HEK293 (cell line): ENCODE measurements at regions not wholly inside any gene's neighbourhood (a gene's known extent, or its start where the extent isn't known, plus 50 kb on each side); places are given as distances from the start of the nearest gene placed in this dataset.

ENCODE experiments used
- CTCF ChIA-PET: fragments of 350-600 bp; formaldehyde crosslinking; extraction: SDS; loops from one replicate; lab custom pipeline; 2021; ENCODE audit warnings: antibody characterized with exemption; lab: Yijun Ruan, JAX
- POLR2A ChIA-PET: fragments of 300-600 bp; formaldehyde crosslinking; extraction: SDS; loops from one replicate; lab custom pipeline; 2020; ENCODE audit warnings: antibody characterized with exemption, inconsistent platforms; lab: Yijun Ruan, JAX
- H3K27ac ChIP-seq: fragments of 200-500 bp; sonication (Bioruptor generic); 2 replicates; pipeline ENCODE4 v1.5.1; 2014; ENCODE audit warnings: low read depth, low read length, control low read depth, inconsistent platforms; ENCODE audit errors: extremely low read depth
- H3K36me3 ChIP-seq, 2 experiments: fragments of 200-500 bp in 1 of 2; sonication (Bioruptor generic) in 1 of 2; 1 replicate in 1 of 2; 2 replicates in 1 of 2; pipeline ENCODE4 v1.5.1; 2014 to 2017; ENCODE audit warnings: inconsistent platforms in 2 of 2, low read length in 2 of 2; ENCODE audit not compliant: control insufficient read depth in 2 of 2, insufficient read depth in 1 of 2
- H3K4me1 ChIP-seq: fragments of 200-500 bp; sonication (Bioruptor generic); 2 replicates; pipeline ENCODE4 v1.5.1; 2014; ENCODE audit warnings: mild to moderate bottlenecking, low read length, inconsistent platforms; ENCODE audit not compliant: control insufficient read depth, insufficient read depth
- H3K4me3 ChIP-seq: 2 replicates; pipeline ENCODE4 v1.5.1; 2011; ENCODE audit warnings: low read depth, mild to moderate bottlenecking, control low read depth, low read length, moderate library complexity
- H3K9me3 ChIP-seq: fragments of 200-500 bp; sonication (Bioruptor generic); 2 replicates; pipeline ENCODE4 v1.5.1; 2014; ENCODE audit warnings: low read depth, low read length, inconsistent platforms; ENCODE audit not compliant: control insufficient read depth, insufficient read depth
- FEZF1 ChIP-seq: fragments of 450-650 bp; formaldehyde crosslinking; IDR thresholded peaks from 2 replicates; pipeline ENCODE4 v1.5.1; 2016; ENCODE audit warnings: missing biosample characterization, missing genetic modification characterization
- GLI2 ChIP-seq: fragments of 450-650 bp; formaldehyde crosslinking; IDR thresholded peaks from 2 replicates; pipeline ENCODE4; 2017; ENCODE audit warnings: missing biosample characterization, missing genetic modification characterization, low read depth, borderline replicate concordance
- GLIS1 ChIP-seq: fragments of 450-650 bp; formaldehyde crosslinking; IDR thresholded peaks from 2 replicates; pipeline ENCODE4 v1.5.1; 2016; ENCODE audit warnings: missing biosample characterization, missing genetic modification characterization
- HOXA7 ChIP-seq: sonication (generic); formaldehyde crosslinking; IDR thresholded peaks from 2 replicates; pipeline ENCODE4 v1.8.1; 2022; ENCODE audit warnings: missing genetic modification reagents, borderline replicate concordance
- KLF16 ChIP-seq: fragments of 450-650 bp; formaldehyde crosslinking; IDR thresholded peaks from 2 replicates; pipeline ENCODE4 v1.5.1; 2017; ENCODE audit warnings: missing biosample characterization, missing genetic modification characterization
- MEIS1 ChIP-seq: sonication (generic); formaldehyde crosslinking; IDR thresholded peaks from 2 replicates; pipeline ENCODE4 v1.8.1; 2022; ENCODE audit warnings: missing genetic modification reagents, mild to moderate bottlenecking, borderline replicate concordance
- OSR2 ChIP-seq: fragments of 450-650 bp; formaldehyde crosslinking; IDR thresholded peaks from 2 replicates; pipeline ENCODE4 v1.5.1; 2016; ENCODE audit warnings: missing biosample characterization, missing genetic modification characterization
- PRDM2 ChIP-seq: fragments of 450-650 bp; formaldehyde crosslinking; IDR thresholded peaks from 2 replicates; pipeline ENCODE4 v1.5.1; 2016; ENCODE audit warnings: missing biosample characterization, missing genetic modification characterization, borderline replicate concordance
- WT1 ChIP-seq: fragments of 450-650 bp; formaldehyde crosslinking; IDR thresholded peaks from 2 replicates; pipeline ENCODE4 v1.5.1; 2016; ENCODE audit warnings: missing biosample characterization, missing genetic modification characterization
- ZBTB1 ChIP-seq: fragments of 450-650 bp; formaldehyde crosslinking; IDR thresholded peaks from 2 replicates; pipeline ENCODE4 v1.5.1; 2016; ENCODE audit warnings: missing biosample characterization, missing genetic modification characterization
- ZBTB8A ChIP-seq: fragments of 450-650 bp; formaldehyde crosslinking; IDR thresholded peaks from 2 replicates; pipeline ENCODE4 v1.5.1; 2016; ENCODE audit warnings: missing biosample characterization, missing genetic modification characterization
- ZEB2 ChIP-seq: fragments of 450-650 bp; formaldehyde crosslinking; IDR thresholded peaks from 2 replicates; pipeline ENCODE4 v1.5.1; 2016; ENCODE audit warnings: missing biosample characterization, missing genetic modification characterization
- ZNF530 ChIP-seq: fragments of 450-650 bp; formaldehyde crosslinking; IDR thresholded peaks from 2 replicates; pipeline ENCODE4 v1.5.1; 2016; ENCODE audit warnings: low read depth, missing biosample characterization, missing genetic modification characterization
- ZSCAN30 ChIP-seq: fragments of 450-650 bp; IDR thresholded peaks from 2 replicates; pipeline ENCODE4 v1.5.1; 2018; ENCODE audit warnings: missing biosample characterization, mild to moderate bottlenecking, missing genetic modification characterization, moderate library complexity
- TF ChIP-seq, protein P1 (sequence below): fragments of 450-650 bp; formaldehyde crosslinking; IDR thresholded peaks from 2 replicates; pipeline ENCODE4 v1.5.1; 2017; ENCODE audit warnings: missing biosample characterization, missing genetic modification characterization
- TF ChIP-seq, protein P2 (sequence below): fragments of 450-650 bp; formaldehyde crosslinking; IDR thresholded peaks from 2 replicates; pipeline ENCODE4 v1.5.1; 2016; ENCODE audit warnings: missing biosample characterization, missing genetic modification characterization
- TF ChIP-seq, protein P3 (sequence below): fragments of 450-650 bp; formaldehyde crosslinking; IDR thresholded peaks from 2 replicates; pipeline ENCODE4 v1.5.1; 2016; ENCODE audit warnings: missing biosample characterization, missing genetic modification characterization

GRCh38 chr5:62041156-62041756 is 264.8 kb upstream of the KIF2A start (continued):
- TF ChIP-seq MEIS1 (CRISPR knock-in tag): no peak
- no peak for TF ChIP-seq HOXA7 (CRISPR knock-in tag)

DNA sequence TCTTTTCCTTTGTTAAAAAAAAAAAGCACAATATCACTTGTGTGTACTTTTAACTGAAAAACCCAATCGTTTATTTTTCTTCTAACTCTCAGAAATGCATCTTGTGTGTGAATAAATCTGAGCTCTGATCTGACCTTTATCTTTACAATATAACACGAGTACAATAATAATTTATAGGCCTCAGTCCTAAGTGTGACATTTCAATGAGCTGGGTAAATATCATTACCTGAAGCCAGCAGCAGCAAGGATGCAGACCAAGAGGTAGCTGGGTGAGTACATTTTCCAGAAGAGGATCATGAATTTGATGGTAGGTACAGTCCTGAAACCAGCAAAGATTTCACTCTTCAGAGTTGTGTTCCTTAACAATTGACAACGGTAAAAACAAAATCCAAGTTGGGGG is 264.0 kb upstream of the KIF2A start:
- Histone ChIP-seq H3K36me3 (no peaks in the 10 kb centered on the region), H3K9me3 (no peaks in the 10 kb centered on the region), H3K27ac (no peak overlapping the region), H3K4me3 (no peak overlapping the region), H3K4me1 (peaks cover 7% of the 10 kb centered on the region)
- CTCF ChIA-PET: interaction anchor here (0.6 kb wide), 1 partner anchor 45 kb away, joined by 3 read pairs; no protein-coding TSS in a partner anchor
- POLR2A ChIA-PET: no interaction called here
- TF ChIP-seq PRDM2: no peak
- TF ChIP-seq GLIS1 (tag by site-specific recombination): peak; percentile 65
- TF ChIP-seq, protein P1, sequence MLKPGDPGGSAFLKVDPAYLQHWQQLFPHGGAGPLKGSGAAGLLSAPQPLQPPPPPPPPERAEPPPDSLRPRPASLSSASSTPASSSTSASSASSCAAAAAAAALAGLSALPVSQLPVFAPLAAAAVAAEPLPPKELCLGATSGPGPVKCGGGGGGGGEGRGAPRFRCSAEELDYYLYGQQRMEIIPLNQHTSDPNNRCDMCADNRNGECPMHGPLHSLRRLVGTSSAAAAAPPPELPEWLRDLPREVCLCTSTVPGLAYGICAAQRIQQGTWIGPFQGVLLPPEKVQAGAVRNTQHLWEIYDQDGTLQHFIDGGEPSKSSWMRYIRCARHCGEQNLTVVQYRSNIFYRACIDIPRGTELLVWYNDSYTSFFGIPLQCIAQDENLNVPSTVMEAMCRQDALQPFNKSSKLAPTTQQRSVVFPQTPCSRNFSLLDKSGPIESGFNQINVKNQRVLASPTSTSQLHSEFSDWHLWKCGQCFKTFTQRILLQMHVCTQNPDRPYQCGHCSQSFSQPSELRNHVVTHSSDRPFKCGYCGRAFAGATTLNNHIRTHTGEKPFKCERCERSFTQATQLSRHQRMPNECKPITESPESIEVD (tag by site-specific recombination): peak; percentile 24; the same call in 1 of the 2 replicates

- POLR2A ChIA-PET: no interaction called here
- Histone ChIP-seq H3K4me3 (no peak overlapping the region), H3K9me3 (no peaks in the 10 kb centered on the region), H3K36me3 (no peaks in the 10 kb centered on the region), H3K27ac (no peak overlapping the region), H3K4me1 (peaks cover 7% of the 10 kb centered on the region)
- CTCF ChIA-PET: interaction anchor here (0.7 kb wide), 1 partner anchor 71 kb away, joined by 3 read pairs; no protein-coding TSS in a partner anchor
- peak; percentile 79 for TF ChIP-seq WT1 (tag by site-specific recombination)
- TF ChIP-seq ZSCAN30: peak; percentile 57; the same call in 1 of the 2 replicates
- TF ChIP-seq ZBTB1 (tag by site-specific recombination): 0 out of 2 replicates have a peak, but pooled peaks have one; percentile 69
- peak; percentile 49; the same call in 1 of the 2 replicates for TF ChIP-seq ZEB2 (tag by site-specific recombination)
- TF ChIP-seq, protein P2, sequence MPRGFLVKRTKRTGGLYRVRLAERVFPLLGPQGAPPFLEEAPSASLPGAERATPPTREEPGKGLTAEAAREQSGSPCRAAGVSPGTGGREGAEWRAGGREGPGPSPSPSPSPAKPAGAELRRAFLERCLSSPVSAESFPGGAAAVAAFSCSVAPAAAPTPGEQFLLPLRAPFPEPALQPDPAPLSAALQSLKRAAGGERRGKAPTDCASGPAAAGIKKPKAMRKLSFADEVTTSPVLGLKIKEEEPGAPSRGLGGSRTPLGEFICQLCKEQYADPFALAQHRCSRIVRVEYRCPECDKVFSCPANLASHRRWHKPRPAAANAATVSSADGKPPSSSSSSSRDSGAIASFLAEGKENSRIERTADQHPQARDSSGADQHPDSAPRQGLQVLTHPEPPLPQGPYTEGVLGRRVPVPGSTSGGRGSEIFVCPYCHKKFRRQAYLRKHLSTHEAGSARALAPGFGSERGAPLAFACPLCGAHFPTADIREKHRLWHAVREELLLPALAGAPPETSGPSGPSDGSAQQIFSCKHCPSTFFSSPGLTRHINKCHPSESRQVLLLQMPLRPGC (tag by site-specific recombination): peak; percentile 69
- TF ChIP-seq, protein P3, sequence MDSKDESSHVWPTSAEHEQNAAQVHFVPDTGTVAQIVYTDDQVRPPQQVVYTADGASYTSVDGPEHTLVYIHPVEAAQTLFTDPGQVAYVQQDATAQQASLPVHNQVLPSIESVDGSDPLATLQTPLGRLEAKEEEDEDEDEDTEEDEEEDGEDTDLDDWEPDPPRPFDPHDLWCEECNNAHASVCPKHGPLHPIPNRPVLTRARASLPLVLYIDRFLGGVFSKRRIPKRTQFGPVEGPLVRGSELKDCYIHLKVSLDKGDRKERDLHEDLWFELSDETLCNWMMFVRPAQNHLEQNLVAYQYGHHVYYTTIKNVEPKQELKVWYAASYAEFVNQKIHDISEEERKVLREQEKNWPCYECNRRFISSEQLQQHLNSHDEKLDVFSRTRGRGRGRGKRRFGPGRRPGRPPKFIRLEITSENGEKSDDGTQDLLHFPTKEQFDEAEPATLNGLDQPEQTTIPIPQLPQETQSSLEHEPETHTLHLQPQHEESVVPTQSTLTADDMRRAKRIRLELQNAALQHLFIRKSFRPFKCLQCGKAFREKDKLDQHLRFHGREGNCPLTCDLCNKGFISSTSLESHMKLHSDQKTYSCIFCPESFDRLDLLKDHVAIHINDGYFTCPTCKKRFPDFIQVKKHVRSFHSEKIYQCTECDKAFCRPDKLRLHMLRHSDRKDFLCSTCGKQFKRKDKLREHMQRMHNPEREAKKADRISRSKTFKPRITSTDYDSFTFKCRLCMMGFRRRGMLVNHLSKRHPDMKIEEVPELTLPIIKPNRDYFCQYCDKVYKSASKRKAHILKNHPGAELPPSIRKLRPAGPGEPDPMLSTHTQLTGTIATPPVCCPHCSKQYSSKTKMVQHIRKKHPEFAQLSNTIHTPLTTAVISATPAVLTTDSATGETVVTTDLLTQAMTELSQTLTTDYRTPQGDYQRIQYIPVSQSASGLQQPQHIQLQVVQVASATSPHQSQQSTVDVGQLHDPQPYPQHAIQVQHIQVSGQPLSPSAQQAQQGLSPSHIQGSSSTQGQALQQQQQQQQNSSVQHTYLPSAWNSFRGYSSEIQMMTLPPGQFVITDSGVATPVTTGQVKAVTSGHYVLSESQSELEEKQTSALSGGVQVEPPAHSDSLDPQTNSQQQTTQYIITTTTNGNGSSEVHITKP (tag by site-specific recombination): peak; percentile 20; the same call in 1 of the 2 replicates
- TF ChIP-seq FEZF1 (tag by site-specific recombination): peak; percentile 91
- peak; percentile 67; the same call in 1 of the 2 replicates for TF ChIP-seq GLI2 (tag by site-specific recombination)
- no peak for TF ChIP-seq KLF16 (tag by site-specific recombination)
- no peak for TF ChIP-seq ZNF530 (tag by site-specific recombination)
- TF ChIP-seq ZBTB8A (tag by site-specific recombination): peak; percentile 62
- peak; percentile 89 for TF ChIP-seq OSR2 (tag by site-specific recombination)
Observed at GRCh38 chr5:62043289-62044280, 262.4 kb upstream of the KIF2A start.
